ENCODE measurements at regions not wholly inside any gene's neighbourhood (a gene's known extent, or its start where the extent isn't known, plus 50 kb on each side); places are given as distances from the start of the nearest gene placed in this dataset.

DNA sequence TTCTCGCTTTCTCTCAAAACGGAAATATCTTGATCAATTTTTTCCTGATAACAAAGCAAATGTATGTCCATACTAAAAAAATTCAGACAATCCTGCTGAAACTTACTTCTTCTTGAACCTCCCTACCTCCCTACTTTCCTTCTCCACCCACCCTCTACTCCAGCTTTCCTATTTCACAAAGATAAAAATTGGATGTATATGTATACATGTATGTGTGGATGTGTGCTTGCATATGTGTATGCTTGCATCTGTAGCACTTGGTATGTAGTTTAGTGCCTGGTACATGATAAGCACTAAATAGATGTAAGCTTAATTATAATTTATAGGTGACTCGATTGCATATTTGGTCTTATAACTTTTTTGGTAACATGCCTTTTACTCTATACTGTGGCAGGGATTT is 167.5 kb upstream of the ITGA4 start:
- H3K9me2 ChIP-seq (ENCODE audit: insufficient read depth): peaks cover 3% of the 10 kb centered on the region; the same call in 1 of the 2 replicates
- H3K9ac ChIP-seq (ENCODE audit: low read length): no peak overlapping the region
- H3K27ac ChIP-seq (ENCODE audit: low read depth, low read length): no peak overlapping the region
- CTCF ChIA-PET: no interaction called here
- H3K4me1 ChIP-seq (ENCODE audit: control insufficient read depth in 1 of 2, insufficient read depth in 2 of 2, low read length in 2 of 2): no peaks in the 10 kb centered on the region
- H3K79me2 ChIP-seq (ENCODE audit: insufficient read depth, low read length): no peaks in the 10 kb centered on the region
- no peak for ATAC-seq
- RAD21 ChIA-PET (ENCODE audit: low non-redundant PET in 1 of 2, low total read pairs in 2 of 2, uncharacterized antibody in 2 of 2, unreplicated experiment in 2 of 2): no interaction called here
- DNase-seq (ENCODE audit: low read depth, low spot score): no peak
- H3K9me3 ChIP-seq (ENCODE audit: control insufficient read depth in 1 of 2, insufficient read depth in 1 of 2, low read depth in 1 of 2, low read length in 2 of 2): no peaks in the 10 kb centered on the region
- no peak overlapping the region for H3K4me3 ChIP-seq (replicated peaks in 1 of 2; ENCODE audit: low read depth in 1 of 2, low read length in 2 of 2)
- no peak overlapping the region for H3K4me2 ChIP-seq (ENCODE audit: low read length)
- no peaks in the 10 kb centered on the region for H4K20me1 ChIP-seq (ENCODE audit: insufficient read depth)
- no peaks in the 10 kb centered on the region for H3K27me3 ChIP-seq (ENCODE audit: insufficient read depth, low read length)
- peak overlapping the region; percentile 1 for H2AFZ ChIP-seq (ENCODE audit: low read depth, low read length, poor library complexity, severe bottlenecking)
- POLR2A ChIA-PET: no interaction called here
- BruUV-seq (replicated peaks): no TSS peak
- no peak for TF ChIP-seq ZFX (IDR thresholded peaks at IDR 0.05)
- TF ChIP-seq, protein P1, sequence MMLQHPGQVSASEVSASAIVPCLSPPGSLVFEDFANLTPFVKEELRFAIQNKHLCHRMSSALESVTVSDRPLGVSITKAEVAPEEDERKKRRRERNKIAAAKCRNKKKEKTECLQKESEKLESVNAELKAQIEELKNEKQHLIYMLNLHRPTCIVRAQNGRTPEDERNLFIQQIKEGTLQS (IDR thresholded peaks at IDR 0.05): no peak
- no peak for TF ChIP-seq ELF1 (IDR thresholded peaks at IDR 0.05; ENCODE audit: borderline replicate concordance, low read depth)
- TF ChIP-seq, protein P2, sequence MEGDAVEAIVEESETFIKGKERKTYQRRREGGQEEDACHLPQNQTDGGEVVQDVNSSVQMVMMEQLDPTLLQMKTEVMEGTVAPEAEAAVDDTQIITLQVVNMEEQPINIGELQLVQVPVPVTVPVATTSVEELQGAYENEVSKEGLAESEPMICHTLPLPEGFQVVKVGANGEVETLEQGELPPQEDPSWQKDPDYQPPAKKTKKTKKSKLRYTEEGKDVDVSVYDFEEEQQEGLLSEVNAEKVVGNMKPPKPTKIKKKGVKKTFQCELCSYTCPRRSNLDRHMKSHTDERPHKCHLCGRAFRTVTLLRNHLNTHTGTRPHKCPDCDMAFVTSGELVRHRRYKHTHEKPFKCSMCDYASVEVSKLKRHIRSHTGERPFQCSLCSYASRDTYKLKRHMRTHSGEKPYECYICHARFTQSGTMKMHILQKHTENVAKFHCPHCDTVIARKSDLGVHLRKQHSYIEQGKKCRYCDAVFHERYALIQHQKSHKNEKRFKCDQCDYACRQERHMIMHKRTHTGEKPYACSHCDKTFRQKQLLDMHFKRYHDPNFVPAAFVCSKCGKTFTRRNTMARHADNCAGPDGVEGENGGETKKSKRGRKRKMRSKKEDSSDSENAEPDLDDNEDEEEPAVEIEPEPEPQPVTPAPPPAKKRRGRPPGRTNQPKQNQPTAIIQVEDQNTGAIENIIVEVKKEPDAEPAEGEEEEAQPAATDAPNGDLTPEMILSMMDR (IDR thresholded peaks at IDR 0.05 in 2 of 3, conservative IDR thresholded peaks at IDR 0.05 in 1 of 3; ENCODE audit: borderline replicate concordance in 1 of 3, insufficient read depth in 1 of 3, low read depth in 2 of 3, low read length in 2 of 3): no peak
- TF ChIP-seq POLR2AphosphoS5 (IDR thresholded peaks at IDR 0.05; ENCODE audit: low read depth, low read length): no peak
- no peak for TF ChIP-seq YY1 (IDR thresholded peaks at IDR 0.05; ENCODE audit: extremely low read depth, insufficient replicate concordance, low read depth, low read length)
- no peak for TF ChIP-seq EZH2phosphoT487 (IDR thresholded peaks at IDR 0.05; ENCODE audit: borderline replicate concordance)
- TF ChIP-seq, protein P3, sequence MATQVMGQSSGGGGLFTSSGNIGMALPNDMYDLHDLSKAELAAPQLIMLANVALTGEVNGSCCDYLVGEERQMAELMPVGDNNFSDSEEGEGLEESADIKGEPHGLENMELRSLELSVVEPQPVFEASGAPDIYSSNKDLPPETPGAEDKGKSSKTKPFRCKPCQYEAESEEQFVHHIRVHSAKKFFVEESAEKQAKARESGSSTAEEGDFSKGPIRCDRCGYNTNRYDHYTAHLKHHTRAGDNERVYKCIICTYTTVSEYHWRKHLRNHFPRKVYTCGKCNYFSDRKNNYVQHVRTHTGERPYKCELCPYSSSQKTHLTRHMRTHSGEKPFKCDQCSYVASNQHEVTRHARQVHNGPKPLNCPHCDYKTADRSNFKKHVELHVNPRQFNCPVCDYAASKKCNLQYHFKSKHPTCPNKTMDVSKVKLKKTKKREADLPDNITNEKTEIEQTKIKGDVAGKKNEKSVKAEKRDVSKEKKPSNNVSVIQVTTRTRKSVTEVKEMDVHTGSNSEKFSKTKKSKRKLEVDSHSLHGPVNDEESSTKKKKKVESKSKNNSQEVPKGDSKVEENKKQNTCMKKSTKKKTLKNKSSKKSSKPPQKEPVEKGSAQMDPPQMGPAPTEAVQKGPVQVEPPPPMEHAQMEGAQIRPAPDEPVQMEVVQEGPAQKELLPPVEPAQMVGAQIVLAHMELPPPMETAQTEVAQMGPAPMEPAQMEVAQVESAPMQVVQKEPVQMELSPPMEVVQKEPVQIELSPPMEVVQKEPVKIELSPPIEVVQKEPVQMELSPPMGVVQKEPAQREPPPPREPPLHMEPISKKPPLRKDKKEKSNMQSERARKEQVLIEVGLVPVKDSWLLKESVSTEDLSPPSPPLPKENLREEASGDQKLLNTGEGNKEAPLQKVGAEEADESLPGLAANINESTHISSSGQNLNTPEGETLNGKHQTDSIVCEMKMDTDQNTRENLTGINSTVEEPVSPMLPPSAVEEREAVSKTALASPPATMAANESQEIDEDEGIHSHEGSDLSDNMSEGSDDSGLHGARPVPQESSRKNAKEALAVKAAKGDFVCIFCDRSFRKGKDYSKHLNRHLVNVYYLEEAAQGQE (IDR thresholded peaks at IDR 0.05; ENCODE audit: low read depth): no peak
- no peak for TF ChIP-seq EZH2 (IDR thresholded peaks at IDR 0.05)
- no peak for TF ChIP-seq RAD21 (IDR thresholded peaks at IDR 0.05; ENCODE audit: low read depth)
- TF ChIP-seq JUND (IDR thresholded peaks at IDR 0.05): no peak
- no peaks in the 10 kb centered on the region for H3K36me3 ChIP-seq (ENCODE audit: control insufficient read depth in 1 of 2, insufficient read depth in 2 of 2, low read length in 2 of 2)
- intact Hi-C loops (cut with micrococcal nuclease): no loop called here

Measured in HCT116 (cell line).